ENCODE measurements at regions not wholly inside any gene's neighbourhood (a gene's known extent, or its start where the extent isn't known, plus 50 kb on each side); places are given as distances from the start of the nearest gene placed in this dataset.
A peak's percentile ranks its signal among the peaks of the same experiment; 100 is the strongest.

- ChIA-PET POLR2A (no interaction called here), CTCF (no interaction called here)
- DNase-seq (ENCODE audit: extremely low spot score): no peak
- no peak for TF ChIP-seq L3MBTL2 (conservative IDR thresholded peaks at IDR 0.05)
- TF ChIP-seq FOXA1 (IDR thresholded peaks at IDR 0.05): no peak
- TF ChIP-seq SUZ12 (IDR thresholded peaks at IDR 0.05): no peak
- TF ChIP-seq ELF4 (IDR thresholded peaks at IDR 0.05): no peak
- TF ChIP-seq NFRKB (IDR thresholded peaks at IDR 0.05): no peak
- TF ChIP-seq FOXK2 (IDR thresholded peaks at IDR 0.05): no peak
- no peak for TF ChIP-seq PKNOX1 (IDR thresholded peaks at IDR 0.05)
- no peak for TF ChIP-seq HDGF (IDR thresholded peaks at IDR 0.05; ENCODE audit: borderline replicate concordance)
- TF ChIP-seq SP1 (IDR thresholded peaks at IDR 0.05): no peak
- TF ChIP-seq ZNF384 (IDR thresholded peaks at IDR 0.05): no peak
- no peak for TF ChIP-seq ARNT (IDR thresholded peaks at IDR 0.05)
Measured at GRCh38 chr3:147497286-147497685, 88.1 kb downstream of the ZIC1 start.

DNA sequence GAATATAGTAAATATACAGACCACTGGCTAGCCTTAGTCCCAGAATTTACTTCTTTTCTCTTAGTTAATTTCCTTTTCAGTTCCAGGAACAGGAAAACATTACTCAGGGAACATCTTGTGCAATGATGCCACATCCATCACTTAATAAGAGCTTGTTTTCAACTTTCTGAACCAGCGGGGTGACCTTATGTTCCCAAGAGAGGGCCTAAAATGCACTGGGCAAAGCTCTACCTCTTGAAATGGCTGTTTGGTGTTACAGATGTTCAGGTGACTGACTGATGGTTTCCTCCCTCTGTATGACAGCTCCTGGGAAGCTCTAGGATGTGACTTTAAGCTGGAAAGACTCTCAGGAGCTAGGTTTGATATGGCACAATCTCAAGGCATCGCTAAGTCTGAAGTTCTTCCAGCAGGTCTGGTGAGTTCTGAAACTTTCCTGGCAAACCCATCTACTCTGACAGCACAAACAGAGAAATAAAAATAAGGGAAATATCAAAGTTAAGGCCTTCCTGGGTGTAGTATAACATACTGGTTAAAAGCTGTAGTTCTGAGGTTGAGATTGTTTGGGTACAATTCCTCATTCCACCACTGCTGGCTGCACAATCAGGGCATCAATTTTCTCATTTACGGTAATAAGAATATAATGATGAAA, 98.6 kb downstream of the ZIC1 start:
- ChIA-PET CTCF (interaction anchor here (0.6 kb wide), 1 partner anchor 344 kb away, joined by 4 read pairs; no protein-coding TSS in a partner anchor), POLR2A (no interaction called here)
- DNase-seq (ENCODE audit: extremely low spot score): no peak
- no peak for TF ChIP-seq TARDBP (IDR thresholded peaks at IDR 0.05)
- TF ChIP-seq ZNF384 (IDR thresholded peaks at IDR 0.05): no peak
- no peak for TF ChIP-seq LEF1 (IDR thresholded peaks at IDR 0.05; ENCODE audit: borderline replicate concordance)
- no peak for TF ChIP-seq NFRKB (IDR thresholded peaks at IDR 0.05)
- TF ChIP-seq FOXA1 (IDR thresholded peaks at IDR 0.05): no peak
- no peak for TF ChIP-seq ARNT (IDR thresholded peaks at IDR 0.05)
- no peak for TF ChIP-seq SUZ12 (IDR thresholded peaks at IDR 0.05)
- TF ChIP-seq CTBP1 (IDR thresholded peaks at IDR 0.05; ENCODE audit: borderline replicate concordance): no peak
- no peak for TF ChIP-seq ELF4 (IDR thresholded peaks at IDR 0.05)
- TF ChIP-seq SP1 (IDR thresholded peaks at IDR 0.05): no peak
- no peak for TF ChIP-seq FOXK2 (IDR thresholded peaks at IDR 0.05)
- no peak for TF ChIP-seq PKNOX1 (IDR thresholded peaks at IDR 0.05)
- TF ChIP-seq FOXM1 (IDR thresholded peaks at IDR 0.05; ENCODE audit: borderline replicate concordance): no peak
- no peak for TF ChIP-seq HDGF (IDR thresholded peaks at IDR 0.05; ENCODE audit: borderline replicate concordance)
- TF ChIP-seq L3MBTL2 (conservative IDR thresholded peaks at IDR 0.05): no peak
- TF ChIP-seq BHLHE40 (IDR thresholded peaks at IDR 0.05; ENCODE audit: borderline replicate concordance): no peak

GRCh38 chr3:147509448-147509847, 100.3 kb downstream of the ZIC1 start:
- no peak for DNase-seq (ENCODE audit: extremely low spot score)
- TF ChIP-seq NFRKB (IDR thresholded peaks at IDR 0.05): no peak
- TF ChIP-seq BHLHE40 (IDR thresholded peaks at IDR 0.05; ENCODE audit: borderline replicate concordance): no peak
- no peak for TF ChIP-seq ELF4 (IDR thresholded peaks at IDR 0.05)
- no peak for TF ChIP-seq CTBP1 (IDR thresholded peaks at IDR 0.05; ENCODE audit: borderline replicate concordance)
- TF ChIP-seq SP1 (IDR thresholded peaks at IDR 0.05): no peak
- no peak for TF ChIP-seq SUZ12 (IDR thresholded peaks at IDR 0.05)
- TF ChIP-seq FOXA1 (IDR thresholded peaks at IDR 0.05): no peak
- no peak for TF ChIP-seq TARDBP (IDR thresholded peaks at IDR 0.05)
- POLR2A ChIA-PET: no interaction called here
- CTCF ChIA-PET: no interaction called here

GRCh38 chr3:147513785-147514184, 104.6 kb downstream of the ZIC1 start:
- CTCF ChIA-PET: no interaction called here
- DNase-seq (ENCODE audit: extremely low spot score): peak; percentile 9
- no peak for TF ChIP-seq CTBP1 (IDR thresholded peaks at IDR 0.05; ENCODE audit: borderline replicate concordance)
- no peak for TF ChIP-seq TARDBP (IDR thresholded peaks at IDR 0.05)
- TF ChIP-seq FOXM1 (IDR thresholded peaks at IDR 0.05; ENCODE audit: borderline replicate concordance): no peak
- no peak for TF ChIP-seq SUZ12 (IDR thresholded peaks at IDR 0.05)
- TF ChIP-seq SP1 (IDR thresholded peaks at IDR 0.05): no peak
- TF ChIP-seq ARNT (IDR thresholded peaks at IDR 0.05): no peak
- no peak for TF ChIP-seq PKNOX1 (IDR thresholded peaks at IDR 0.05)
- TF ChIP-seq LEF1 (IDR thresholded peaks at IDR 0.05; ENCODE audit: borderline replicate concordance): no peak

DNA sequence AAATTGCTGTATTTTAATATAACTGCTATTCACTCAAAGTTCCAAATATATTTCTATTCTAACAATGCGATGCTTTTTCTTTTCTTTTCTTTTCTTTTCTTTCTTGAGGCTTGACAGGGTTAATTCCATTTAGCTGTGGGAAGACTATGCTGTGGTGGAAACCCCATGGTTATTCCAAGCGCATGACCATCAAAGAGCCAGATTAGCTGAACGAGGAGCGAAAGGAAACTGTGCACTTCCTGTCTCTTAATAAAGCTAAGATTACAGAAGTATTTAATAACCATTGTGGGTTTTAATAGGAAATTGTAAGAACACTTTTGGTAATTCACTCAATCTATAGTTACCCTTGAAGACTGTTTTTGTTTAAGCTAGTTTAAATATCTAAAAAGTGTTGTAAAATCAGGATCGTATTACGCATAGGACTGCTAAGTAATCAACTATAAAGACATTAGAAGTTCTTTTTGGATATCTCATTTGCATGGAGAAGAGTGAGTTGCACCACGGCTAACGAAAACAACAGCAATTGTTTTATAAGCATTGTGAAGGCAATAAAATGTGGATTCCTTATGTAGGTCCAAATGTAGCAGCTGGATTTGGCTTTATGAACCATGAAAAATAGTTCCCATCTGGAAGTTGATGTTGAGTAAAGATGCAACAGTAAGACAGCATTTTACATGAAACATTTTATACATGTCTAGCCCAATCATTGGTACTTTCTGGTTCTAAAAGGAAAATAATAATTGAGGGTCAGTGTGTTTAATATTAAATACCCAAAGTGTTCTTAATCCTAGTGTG, 105.4 kb downstream of the ZIC1 start:
- no peak for DNase-seq (ENCODE audit: extremely low spot score)
- TF ChIP-seq SP1 (IDR thresholded peaks at IDR 0.05) (no peak), ARNT (IDR thresholded peaks at IDR 0.05) (no peak), NFRKB (IDR thresholded peaks at IDR 0.05) (no peak), TARDBP (IDR thresholded peaks at IDR 0.05) (no peak), L3MBTL2 (conservative IDR thresholded peaks at IDR 0.05) (no peak), HDGF (IDR thresholded peaks at IDR 0.05; ENCODE audit: borderline replicate concordance) (no peak), FOXK2 (IDR thresholded peaks at IDR 0.05) (no peak), CTBP1 (IDR thresholded peaks at IDR 0.05; ENCODE audit: borderline replicate concordance) (no peak), SUZ12 (IDR thresholded peaks at IDR 0.05) (no peak), LEF1 (IDR thresholded peaks at IDR 0.05; ENCODE audit: borderline replicate concordance) (no peak), ELF4 (IDR thresholded peaks at IDR 0.05) (no peak), PKNOX1 (IDR thresholded peaks at IDR 0.05) (no peak), BHLHE40 (IDR thresholded peaks at IDR 0.05; ENCODE audit: borderline replicate concordance) (no peak), FOXM1 (IDR thresholded peaks at IDR 0.05; ENCODE audit: borderline replicate concordance) (no peak)
- ChIA-PET POLR2A (no interaction called here), CTCF (no interaction called here)

More at GRCh38 chr3:147513785-147514184, 104.6 kb downstream of the ZIC1 start:
- POLR2A ChIA-PET: no interaction called here

All from HEK293T (cell line).